Sigmoid colon (tissue), 6 donors: ENCODE measurements at regions not wholly inside any gene's neighbourhood (a gene's known extent, or its start where the extent isn't known, plus 50 kb on each side); places are given as distances from the start of the nearest gene placed in this dataset.

ENCODE experiments used
- DNase-seq: peaks from one replicate; pipeline ENCODE4 v3.0.0-alpha.2; 2019
- H3K27ac ChIP-seq, 4 donors: fragments of 200-600 bp; sonication (generic); one replicate each; pipeline ENCODE4 v1.5.1; 2016 to 2019; ENCODE audit warnings: mild to moderate bottlenecking in 1 of 4
- H3K27me3 ChIP-seq, 3 donors: fragments of 200-600 bp; sonication (generic); one replicate each; pipeline ENCODE4 v1.5.1; 2019; ENCODE audit warnings: mild to moderate bottlenecking in 1 of 3
- H3K36me3 ChIP-seq, 4 donors: fragments of 200-600 bp; sonication (generic); one replicate each; pipeline ENCODE4 v1.5.1; 2016 to 2019
- H3K4me1 ChIP-seq, 4 donors: fragments of 200-600 bp; sonication (generic); one replicate each; pipeline ENCODE4 v1.5.1; 2017 to 2019
- H3K4me3 ChIP-seq, 4 donors: fragments of 200-600 bp; sonication (generic); one replicate each; pipeline ENCODE4 v1.5.1; 2017 to 2019; ENCODE audit warnings: mild to moderate bottlenecking in 2 of 4, moderate library complexity in 1 of 4
- H3K9me3 ChIP-seq, 4 donors: fragments of 200-600 bp in 3 of 4; sonication (generic) in 3 of 4; one replicate each; pipeline versions ENCODE4 v1.5.1 to v1.6.1; 2013 to 2019
- EP300 ChIP-seq, 4 donors: sonication (generic); formaldehyde crosslinking; IDR thresholded peaks; one replicate each; pipeline ENCODE4 v1.6.1; 2017; ENCODE audit warnings: antibody characterized with exemption in 4 of 4
- POLR2A ChIP-seq, 2 donors: fragments of 450-650 bp; IDR thresholded peaks; one replicate each; pipeline ENCODE4 v1.6.1; 2016; ENCODE audit warnings: antibody characterized with exemption in 2 of 2, mild to moderate bottlenecking in 2 of 2, moderate library complexity in 2 of 2
- POLR2AphosphoS5 ChIP-seq, 4 donors: sonication (generic); formaldehyde crosslinking; IDR thresholded peaks; one replicate each; pipeline ENCODE4 v1.6.1; 2017; ENCODE audit warnings: antibody characterized with exemption in 4 of 4
- WGBS, 2 donors: extraction: QIAGEN DNeasy Blood & Tissue Kit; methylation state at CpG; one replicate each; pipeline ENCODE4 v1.1.7; 2013; 5-methylcytosine and 5-hydroxymethylcytosine counted together
- intact Hi-C: fragments of 100-400 bp; cut with DNase I; formaldehyde crosslinking; loops from one replicate; pipeline ENCODE4 v1.15.1; 2023
- TF ChIP-seq, protein P1 (sequence below), 4 experiments: fragments of 450-650 bp in 3 of 4; fragments of 200-600 bp in 1 of 4; IDR thresholded peaks; one replicate each; pipeline ENCODE4 v1.5.1; 2016 to 2019; ENCODE audit warnings: antibody characterized with exemption in 4 of 4, mild to moderate bottlenecking in 3 of 4, moderate library complexity in 2 of 4
- donor health status: healthy with polysubstance abuse.
- donor health status: healthy.

DNA sequence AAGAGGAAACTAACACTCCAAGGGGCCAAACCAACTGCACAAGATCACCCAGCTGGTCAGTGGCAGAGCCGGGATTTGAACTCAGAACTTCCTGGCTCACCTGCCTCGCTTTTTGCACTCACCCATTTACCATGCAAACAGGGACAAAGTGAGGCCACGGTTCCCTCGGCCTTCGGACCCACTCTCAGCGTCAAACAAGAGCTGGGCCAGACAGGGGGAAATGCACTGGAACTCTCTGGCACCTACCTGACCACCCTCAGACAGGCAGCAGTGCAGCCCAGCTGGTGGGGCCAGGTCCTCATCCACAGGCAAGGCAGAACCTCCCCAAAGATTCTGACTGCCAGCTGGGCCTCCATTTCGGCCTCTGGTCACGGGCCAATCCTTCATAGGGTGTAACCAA lies 93.7 kb upstream of the SRSF6 start:
- H3K36me3 ChIP-seq: no peaks in the 10 kb centered on the region
- intact Hi-C loops: no loop called here
- WGBS, 2 donors: 75 to 84% methylated on average over 8 of the region's 8 CpGs

DNA sequence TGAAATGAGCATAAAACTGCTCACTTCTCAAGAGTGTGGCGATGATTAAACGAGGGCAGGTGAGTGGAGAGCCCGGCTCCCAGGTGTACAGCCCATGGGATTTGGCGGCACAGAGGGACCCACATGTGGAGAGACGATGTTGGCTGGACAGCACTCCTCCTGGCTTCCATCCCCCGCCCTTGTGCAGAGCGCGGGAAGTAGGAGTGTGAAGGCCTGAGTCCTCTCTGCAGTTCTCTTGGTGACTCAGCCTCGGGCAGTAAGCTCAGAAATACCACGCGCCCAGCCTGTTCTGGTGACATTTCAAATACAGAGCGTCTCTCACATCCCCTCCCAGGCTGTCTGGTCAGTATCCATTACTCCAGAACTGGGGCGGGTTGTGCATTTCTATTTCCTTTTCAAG lies 94.2 kb upstream of the SRSF6 start:
- DNase-seq: no peak
- Histone ChIP-seq H3K36me3 (no peaks in the 10 kb centered on the region), H3K4me1 (no peaks in the 10 kb centered on the region), H3K4me3 (no peak overlapping the region), H3K27me3 (peaks cover 0 to 22% (median 0%) of the 10 kb centered on the region in 3 donors), H3K9me3 (no peaks in the 10 kb centered on the region), H3K27ac (no peak overlapping the region)
- TF ChIP-seq, protein P1, sequence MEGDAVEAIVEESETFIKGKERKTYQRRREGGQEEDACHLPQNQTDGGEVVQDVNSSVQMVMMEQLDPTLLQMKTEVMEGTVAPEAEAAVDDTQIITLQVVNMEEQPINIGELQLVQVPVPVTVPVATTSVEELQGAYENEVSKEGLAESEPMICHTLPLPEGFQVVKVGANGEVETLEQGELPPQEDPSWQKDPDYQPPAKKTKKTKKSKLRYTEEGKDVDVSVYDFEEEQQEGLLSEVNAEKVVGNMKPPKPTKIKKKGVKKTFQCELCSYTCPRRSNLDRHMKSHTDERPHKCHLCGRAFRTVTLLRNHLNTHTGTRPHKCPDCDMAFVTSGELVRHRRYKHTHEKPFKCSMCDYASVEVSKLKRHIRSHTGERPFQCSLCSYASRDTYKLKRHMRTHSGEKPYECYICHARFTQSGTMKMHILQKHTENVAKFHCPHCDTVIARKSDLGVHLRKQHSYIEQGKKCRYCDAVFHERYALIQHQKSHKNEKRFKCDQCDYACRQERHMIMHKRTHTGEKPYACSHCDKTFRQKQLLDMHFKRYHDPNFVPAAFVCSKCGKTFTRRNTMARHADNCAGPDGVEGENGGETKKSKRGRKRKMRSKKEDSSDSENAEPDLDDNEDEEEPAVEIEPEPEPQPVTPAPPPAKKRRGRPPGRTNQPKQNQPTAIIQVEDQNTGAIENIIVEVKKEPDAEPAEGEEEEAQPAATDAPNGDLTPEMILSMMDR (IDR thresholded peaks at IDR 0.05): no peak
- no peak for TF ChIP-seq EP300 (IDR thresholded peaks at IDR 0.05)
- no peak for TF ChIP-seq POLR2AphosphoS5 (IDR thresholded peaks at IDR 0.05)
- TF ChIP-seq POLR2A (IDR thresholded peaks at IDR 0.05): no peak
- intact Hi-C loops: no loop called here
- WGBS, 2 donors: 82 to 83% methylated on average over 13 of the region's 13 CpGs

More for the DNA sequence above, 93.7 kb upstream of the SRSF6 start:
- Histone ChIP-seq H3K27ac (no peak overlapping the region), H3K27me3 (peaks cover 0 to 22% (median 0%) of the 10 kb centered on the region in 3 donors), H3K4me3 (no peak overlapping the region), H3K4me1 (no peaks in the 10 kb centered on the region), H3K9me3 (no peaks in the 10 kb centered on the region)
- TF ChIP-seq, protein P1 (IDR thresholded peaks at IDR 0.05): no peak
- TF ChIP-seq EP300 (IDR thresholded peaks at IDR 0.05) (no peak), POLR2AphosphoS5 (IDR thresholded peaks at IDR 0.05) (no peak), POLR2A (IDR thresholded peaks at IDR 0.05) (no peak)
- no peak for DNase-seq

DNA sequence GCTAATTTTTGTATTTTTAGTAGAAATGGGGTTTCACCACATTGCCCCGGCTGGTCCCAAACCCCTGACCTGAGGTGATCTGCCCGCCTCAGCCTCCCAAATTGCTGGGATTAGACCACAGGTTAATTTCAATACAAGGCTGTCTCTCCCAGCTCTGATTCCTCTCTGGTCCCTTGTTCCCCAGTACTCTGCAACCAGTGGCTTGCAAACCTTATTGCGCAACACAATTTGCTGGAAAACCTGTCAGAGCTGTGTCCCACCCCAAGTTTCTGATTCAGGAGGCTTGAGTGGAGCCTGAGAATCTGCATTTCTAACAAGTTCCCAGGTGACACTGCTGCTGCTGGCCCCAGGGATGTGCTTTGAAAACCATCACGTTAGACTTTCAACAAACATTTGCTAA lies 96.2 kb upstream of the SRSF6 start:
- no peak for DNase-seq
- Histone ChIP-seq H3K4me1 (no peaks in the 10 kb centered on the region), H3K4me3 (no peak overlapping the region), H3K36me3 (no peaks in the 10 kb centered on the region), H3K27me3 (peaks cover 0 to 19% (median 0%) of the 10 kb centered on the region in 3 donors), H3K9me3 (no peaks in the 10 kb centered on the region), H3K27ac (no peak overlapping the region)
- intact Hi-C loops: no loop called here
- WGBS, 2 donors: 82 to 88% methylated on average over 4 of the region's 4 CpGs
- TF ChIP-seq POLR2A (IDR thresholded peaks at IDR 0.05) (no peak), POLR2AphosphoS5 (IDR thresholded peaks at IDR 0.05) (no peak), EP300 (IDR thresholded peaks at IDR 0.05) (no peak)
- TF ChIP-seq, protein P1 (IDR thresholded peaks at IDR 0.05): no peak

DNA sequence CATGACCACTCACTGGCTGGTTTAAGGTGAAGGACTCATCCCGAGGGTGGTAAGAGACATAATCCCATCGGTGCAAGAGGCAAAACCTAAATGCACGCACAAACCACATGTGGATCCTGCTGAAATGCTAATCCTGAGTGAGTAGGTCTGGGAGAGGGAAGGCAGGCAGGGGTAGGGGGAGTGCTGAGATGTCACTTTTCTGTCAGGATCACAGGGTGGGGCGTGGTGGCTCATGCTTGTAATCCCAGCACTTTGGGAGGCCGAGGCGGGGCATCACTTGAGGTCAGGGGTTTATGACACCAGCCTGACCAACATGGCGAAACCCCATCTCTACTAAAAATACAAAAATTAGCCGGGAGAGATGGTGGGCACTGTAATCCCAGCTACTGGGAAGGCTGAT lies 97.7 kb upstream of the SRSF6 start:
- WGBS, 2 donors: 79 to 85% methylated on average over 8 of the region's 8 CpGs
- peaks cover 0 to 10% (median 0%) of the 10 kb centered on the region in 3 donors for H3K27me3 ChIP-seq
- no peak overlapping the region for H3K27ac ChIP-seq
- DNase-seq: no peak
- H3K4me3 ChIP-seq: no peak overlapping the region
- TF ChIP-seq, protein P1 (IDR thresholded peaks at IDR 0.05): no peak
- no peak for TF ChIP-seq POLR2A (IDR thresholded peaks at IDR 0.05)
- TF ChIP-seq EP300 (IDR thresholded peaks at IDR 0.05): no peak
- no peak for TF ChIP-seq POLR2AphosphoS5 (IDR thresholded peaks at IDR 0.05)
- H3K36me3 ChIP-seq: no peaks in the 10 kb centered on the region
- no peaks in the 10 kb centered on the region for H3K9me3 ChIP-seq
- H3K4me1 ChIP-seq: no peaks in the 10 kb centered on the region
- intact Hi-C loops: no loop called here

DNA sequence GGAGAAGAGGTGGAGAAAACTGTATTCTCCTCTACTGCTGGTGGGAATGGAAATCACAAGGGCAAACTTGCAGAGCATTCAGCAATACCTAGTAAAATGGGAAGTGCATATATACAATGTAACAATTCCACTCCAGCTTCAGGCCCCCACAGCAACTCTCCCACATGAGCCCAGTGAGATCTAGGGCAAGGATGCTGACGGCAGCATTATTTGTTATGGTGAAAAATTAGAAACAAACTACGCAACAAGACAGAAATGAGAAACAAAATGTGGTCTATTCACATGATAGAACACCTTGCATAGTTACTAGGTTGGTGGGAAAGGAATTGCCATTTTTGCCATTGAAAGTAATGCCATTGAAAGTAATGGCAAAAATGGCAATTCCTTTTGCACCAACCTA lies 98.9 kb upstream of the SRSF6 start:
- WGBS, 2 donors: 89 to 93% methylated on average over 2 of the region's 2 CpGs
- TF ChIP-seq, protein P1 (IDR thresholded peaks at IDR 0.05): no peak
- TF ChIP-seq EP300 (IDR thresholded peaks at IDR 0.05) (no peak), POLR2A (IDR thresholded peaks at IDR 0.05) (no peak), POLR2AphosphoS5 (IDR thresholded peaks at IDR 0.05) (no peak)
- intact Hi-C loops: no loop called here
- Histone ChIP-seq H3K4me1 (no peaks in the 10 kb centered on the region), H3K27ac (no peak overlapping the region), H3K4me3 (no peak overlapping the region), H3K27me3 (peaks cover 0 to under 1% (median 0%) of the 10 kb centered on the region in 3 donors), H3K9me3 (no peaks in the 10 kb centered on the region), H3K36me3 (no peaks in the 10 kb centered on the region)
- no peak for DNase-seq
